ENCODE measurements at regions not wholly inside any gene's neighbourhood (a gene's known extent, or its start where the extent isn't known, plus 50 kb on each side); places are given as distances from the start of the nearest gene placed in this dataset.

DNA sequence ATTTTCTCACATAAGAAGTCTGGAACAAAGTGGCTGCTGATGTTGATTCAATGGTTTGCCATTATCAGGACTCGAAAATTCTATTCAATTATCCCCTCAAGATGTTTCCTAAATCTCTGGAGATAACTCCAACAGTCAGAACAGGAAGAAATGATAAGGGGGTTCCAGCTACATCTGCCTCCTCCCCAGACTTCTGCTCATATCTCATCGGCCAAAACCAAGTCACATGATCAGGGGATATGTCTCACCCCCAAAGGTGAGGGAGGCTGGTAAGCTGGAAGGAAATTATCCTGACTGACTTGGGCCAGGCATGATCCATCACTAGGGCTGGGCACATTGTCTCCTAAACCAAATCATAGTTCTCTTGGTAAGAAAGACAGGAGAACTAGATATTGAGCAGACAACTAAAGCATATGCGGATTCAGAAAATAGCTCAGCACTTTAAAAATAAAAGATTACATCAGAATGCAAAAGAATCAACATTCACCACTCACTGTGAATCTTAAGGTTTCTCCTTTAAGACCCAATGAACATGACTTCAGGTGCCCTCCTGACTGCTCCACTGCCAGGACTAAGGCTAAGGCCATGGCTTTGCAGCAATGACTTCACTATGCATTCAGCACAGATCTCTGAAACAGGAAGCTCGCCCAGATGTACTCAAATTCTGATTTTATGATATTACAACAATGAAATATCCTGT lies 306.3 kb downstream of the ENC1 start:
- no peaks in the 10 kb centered on the region for H3K79me2 ChIP-seq (ENCODE audit: low read length)
- ChIA-PET POLR2A (ENCODE audit: unreplicated experiment) (no interaction called here), CTCF (no interaction called here)
- no peaks in the 10 kb centered on the region for H3K9me2 ChIP-seq (replicated peaks; ENCODE audit: low read length)
- H3K4me2 ChIP-seq (ENCODE audit: low read length), result no peak overlapping the region
- H3K27me3 ChIP-seq (ENCODE audit: low read length), result no peaks in the 10 kb centered on the region
- ATAC-seq (no peak), DNase-seq (no peak)
- TF ChIP-seq EZH2phosphoT487 (IDR thresholded peaks at IDR 0.05; ENCODE audit: borderline replicate concordance, low read length) (no peak), EZH2 (IDR thresholded peaks at IDR 0.05; ENCODE audit: low read length, unreplicated experiment) (no peak)
- TF ChIP-seq, protein P1, sequence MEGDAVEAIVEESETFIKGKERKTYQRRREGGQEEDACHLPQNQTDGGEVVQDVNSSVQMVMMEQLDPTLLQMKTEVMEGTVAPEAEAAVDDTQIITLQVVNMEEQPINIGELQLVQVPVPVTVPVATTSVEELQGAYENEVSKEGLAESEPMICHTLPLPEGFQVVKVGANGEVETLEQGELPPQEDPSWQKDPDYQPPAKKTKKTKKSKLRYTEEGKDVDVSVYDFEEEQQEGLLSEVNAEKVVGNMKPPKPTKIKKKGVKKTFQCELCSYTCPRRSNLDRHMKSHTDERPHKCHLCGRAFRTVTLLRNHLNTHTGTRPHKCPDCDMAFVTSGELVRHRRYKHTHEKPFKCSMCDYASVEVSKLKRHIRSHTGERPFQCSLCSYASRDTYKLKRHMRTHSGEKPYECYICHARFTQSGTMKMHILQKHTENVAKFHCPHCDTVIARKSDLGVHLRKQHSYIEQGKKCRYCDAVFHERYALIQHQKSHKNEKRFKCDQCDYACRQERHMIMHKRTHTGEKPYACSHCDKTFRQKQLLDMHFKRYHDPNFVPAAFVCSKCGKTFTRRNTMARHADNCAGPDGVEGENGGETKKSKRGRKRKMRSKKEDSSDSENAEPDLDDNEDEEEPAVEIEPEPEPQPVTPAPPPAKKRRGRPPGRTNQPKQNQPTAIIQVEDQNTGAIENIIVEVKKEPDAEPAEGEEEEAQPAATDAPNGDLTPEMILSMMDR (conservative IDR thresholded peaks at IDR 0.05; ENCODE audit: low read depth, low read length), result no peak
- no peaks in the 10 kb centered on the region for H3K36me3 ChIP-seq (ENCODE audit: low read depth, low read length)
- H2AFZ ChIP-seq (ENCODE audit: low read length), result no peak overlapping the region
- H4K20me1 ChIP-seq (ENCODE audit: low read length), result no peaks in the 10 kb centered on the region
- no TSS peak for BruUV-seq (replicated peaks)
- intact Hi-C loops (cut with micrococcal nuclease), result no loop called here
- no peaks in the 10 kb centered on the region for H3K4me1 ChIP-seq (ENCODE audit: insufficient read depth, low read length)
- no peak overlapping the region for H3K4me3 ChIP-seq (ENCODE audit: low read length)
- H3K27ac ChIP-seq (ENCODE audit: low read length), result no peak overlapping the region
- no peak overlapping the region for H3K9ac ChIP-seq (ENCODE audit: low read length)
- H3K9me3 ChIP-seq (ENCODE audit: low read length), result no peaks in the 10 kb centered on the region
- H3F3A ChIP-seq (ENCODE audit: low read length, unreplicated experiment), result no peaks in the 10 kb centered on the region

DNA sequence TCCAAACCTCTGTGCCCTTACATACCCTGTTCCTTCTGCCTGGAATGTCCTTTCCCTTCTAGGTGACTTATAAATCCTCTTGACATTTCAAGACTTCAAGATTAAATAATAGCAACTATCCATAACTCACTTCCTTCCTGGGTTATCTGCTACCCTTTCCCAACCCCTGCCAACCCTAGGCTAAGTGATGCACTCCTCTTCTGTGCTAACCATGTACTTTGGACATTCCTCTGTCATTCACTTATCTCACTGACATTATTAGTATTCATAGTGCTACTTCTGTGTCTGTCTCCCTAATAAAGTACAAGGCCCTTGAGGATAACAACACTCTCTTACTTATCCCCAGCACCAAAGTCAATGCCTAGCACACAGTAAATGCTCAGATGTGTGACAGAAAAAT lies 307.1 kb downstream of the ENC1 start:
- ATAC-seq (no peak), DNase-seq (no peak)
- no peak overlapping the region for H3K4me3 ChIP-seq (ENCODE audit: low read length)
- no peaks in the 10 kb centered on the region for H4K20me1 ChIP-seq (ENCODE audit: low read length)
- no TSS peak for BruUV-seq (replicated peaks)
- no peaks in the 10 kb centered on the region for H3F3A ChIP-seq (ENCODE audit: low read length, unreplicated experiment)
- H3K36me3 ChIP-seq (ENCODE audit: low read depth, low read length), result no peaks in the 10 kb centered on the region
- no peak overlapping the region for H2AFZ ChIP-seq (ENCODE audit: low read length)
- no peak for TF ChIP-seq EZH2phosphoT487 (IDR thresholded peaks at IDR 0.05; ENCODE audit: borderline replicate concordance, low read length)
- TF ChIP-seq, protein P1 (conservative IDR thresholded peaks at IDR 0.05; ENCODE audit: low read depth, low read length), result no peak
- TF ChIP-seq EZH2 (IDR thresholded peaks at IDR 0.05; ENCODE audit: low read length, unreplicated experiment), result no peak
- CTCF ChIA-PET, result no interaction called here
- H3K27ac ChIP-seq (ENCODE audit: low read length), result no peak overlapping the region
- intact Hi-C loops (cut with micrococcal nuclease), result no loop called here
- H3K79me2 ChIP-seq (ENCODE audit: low read length), result no peaks in the 10 kb centered on the region
- peaks cover 5% of the 10 kb centered on the region for H3K4me1 ChIP-seq (ENCODE audit: insufficient read depth, low read length)
- H3K9me3 ChIP-seq (ENCODE audit: low read length), result no peaks in the 10 kb centered on the region
- H3K9me2 ChIP-seq (replicated peaks; ENCODE audit: low read length), result no peaks in the 10 kb centered on the region
- H3K4me2 ChIP-seq (ENCODE audit: low read length), result no peak overlapping the region
- H3K27me3 ChIP-seq (ENCODE audit: low read length), result no peaks in the 10 kb centered on the region
- POLR2A ChIA-PET (ENCODE audit: unreplicated experiment), result no interaction called here
- no peak overlapping the region for H3K9ac ChIP-seq (ENCODE audit: low read length)

DNA sequence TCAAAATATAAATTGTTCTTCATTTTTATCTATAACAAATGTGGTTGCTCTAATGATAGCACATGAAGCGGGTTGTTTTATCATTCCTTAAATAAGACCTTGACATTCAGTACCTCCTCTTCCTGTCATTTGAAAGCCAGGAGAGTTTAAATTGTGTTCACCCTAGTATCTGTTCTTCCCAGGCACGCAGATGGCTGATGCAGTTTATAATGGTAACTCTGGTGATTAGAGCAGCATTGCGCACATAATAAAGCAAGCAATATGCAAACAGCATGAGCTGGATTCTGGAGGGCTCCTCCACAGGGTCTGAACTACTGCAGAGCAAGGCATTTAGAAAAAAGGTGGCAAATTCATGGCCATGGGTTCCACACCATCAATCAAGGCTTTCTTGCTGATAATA lies 307.8 kb downstream of the ENC1 start:
- ChIA-PET POLR2A (ENCODE audit: unreplicated experiment) (no interaction called here), CTCF (interaction anchor here (0.6 kb wide), 1 partner anchor 10 kb away, joined by 4 read pairs; no protein-coding TSS in a partner anchor)
- Histone ChIP-seq H3K4me1 (ENCODE audit: insufficient read depth, low read length) (peaks cover 12% of the 10 kb centered on the region), H3K79me2 (ENCODE audit: low read length) (no peaks in the 10 kb centered on the region), H3K4me2 (ENCODE audit: low read length) (no peak overlapping the region), H3K4me3 (ENCODE audit: low read length) (no peak overlapping the region), H2AFZ (ENCODE audit: low read length) (no peak overlapping the region), H3K9me3 (ENCODE audit: low read length) (no peaks in the 10 kb centered on the region), H3K36me3 (ENCODE audit: low read depth, low read length) (no peaks in the 10 kb centered on the region), H3K9me2 (replicated peaks; ENCODE audit: low read length) (no peaks in the 10 kb centered on the region), H3F3A (ENCODE audit: low read length, unreplicated experiment) (peaks cover under 1% of the 10 kb centered on the region), H4K20me1 (ENCODE audit: low read length) (no peaks in the 10 kb centered on the region), H3K27me3 (ENCODE audit: low read length) (no peaks in the 10 kb centered on the region), H3K9ac (ENCODE audit: low read length) (no peak overlapping the region), H3K27ac (ENCODE audit: low read length) (no peak overlapping the region)
- TF ChIP-seq EZH2 (IDR thresholded peaks at IDR 0.05; ENCODE audit: low read length, unreplicated experiment) (no peak), EZH2phosphoT487 (IDR thresholded peaks at IDR 0.05; ENCODE audit: borderline replicate concordance, low read length) (no peak)
- TF ChIP-seq, protein P1 (conservative IDR thresholded peaks at IDR 0.05; ENCODE audit: low read depth, low read length), result no peak
- ATAC-seq, result no peak
- BruUV-seq (replicated peaks), result no TSS peak
- intact Hi-C loops (cut with micrococcal nuclease), result no loop called here
- DNase-seq, result no peak
